Liver (tissue), 8 donors: ENCODE measurements at regions not wholly inside any gene's neighbourhood (a gene's known extent, or its start where the extent isn't known, plus 50 kb on each side); places are given as distances from the start of the nearest gene placed in this dataset.

Source experiments
- DNase-seq: peaks from one replicate; pipeline ENCODE4 v3.0.0-alpha.2; 2017; ENCODE audit warnings: low spot score
- H3K27ac ChIP-seq, 2 donors: one replicate each; pipeline ENCODE4 v1.7.0; 2013; ENCODE audit warnings: inconsistent platforms in 2 of 2, low read length in 2 of 2, control low read depth in 1 of 2, low read depth in 1 of 2, mild to moderate bottlenecking in 1 of 2
- H3K27me3 ChIP-seq, 4 donors: one replicate each; pipeline versions ENCODE4 v1.6.1 to v1.7.0; 2013; ENCODE audit warnings: low read length in 3 of 4, inconsistent platforms in 1 of 4, mild to moderate bottlenecking in 1 of 4, moderate library complexity in 1 of 4; ENCODE audit not compliant: control insufficient read depth in 4 of 4, insufficient read depth in 4 of 4
- H3K36me3 ChIP-seq, 4 donors: one replicate each; pipeline versions ENCODE4 v1.6.1 to v1.7.0; 2013; ENCODE audit warnings: low read length in 3 of 4, mild to moderate bottlenecking in 3 of 4, low read depth in 1 of 4, moderate library complexity in 1 of 4; ENCODE audit not compliant: control insufficient read depth in 4 of 4, insufficient read depth in 3 of 4
- H3K4me1 ChIP-seq, 4 donors: one replicate each; pipeline versions ENCODE4 v1.6.1 to v1.7.0; 2013; ENCODE audit warnings: low read length in 3 of 4, mild to moderate bottlenecking in 3 of 4, moderate library complexity in 1 of 4; ENCODE audit not compliant: control insufficient read depth in 4 of 4, insufficient read depth in 4 of 4
- H3K4me3 ChIP-seq, 3 donors: one replicate each; pipeline versions ENCODE4 v1.6.1 to v1.7.0; 2013; ENCODE audit warnings: low read length in 3 of 3, control low read depth in 1 of 3, low read depth in 1 of 3, mild to moderate bottlenecking in 1 of 3
- H3K9ac ChIP-seq, 2 donors: one replicate each; pipeline ENCODE4 v1.7.0; 2013; ENCODE audit warnings: low read length in 2 of 2, mild to moderate bottlenecking in 2 of 2, moderate library complexity in 2 of 2, control low read depth in 1 of 2, low read depth in 1 of 2
- H3K9me3 ChIP-seq, 4 donors: one replicate each; pipeline versions ENCODE4 v1.6.1 to v1.7.0; 2013; ENCODE audit warnings: low read length in 3 of 4; ENCODE audit not compliant: control insufficient read depth in 4 of 4
- ATF3 ChIP-seq: IDR thresholded peaks from 2 replicates; pipeline ENCODE4 v1.6.1; 2016; ENCODE audit warnings: antibody characterized with exemption
- EGR1 ChIP-seq, 2 donors: IDR thresholded peaks; 2 replicates each; pipeline ENCODE4 v1.6.1; 2016 to 2018; ENCODE audit warnings: antibody characterized with exemption in 2 of 2, low read depth in 2 of 2
- FOXA1 ChIP-seq: IDR thresholded peaks from 2 replicates; pipeline ENCODE4 v1.6.1; 2016; ENCODE audit warnings: antibody characterized with exemption
- FOXA2 ChIP-seq: IDR thresholded peaks from 2 replicates; pipeline ENCODE4 v1.6.1; 2016; ENCODE audit warnings: antibody characterized with exemption
- GABPA ChIP-seq, 2 donors: IDR thresholded peaks in 1 of 2; conservative IDR thresholded peaks in 1 of 2; 2 replicates each; pipeline ENCODE4 v1.6.1; 2016; ENCODE audit warnings: antibody characterized with exemption in 2 of 2, mild to moderate bottlenecking in 1 of 2, moderate library complexity in 1 of 2
- HNF4A ChIP-seq, 2 donors: conservative IDR thresholded peaks; 2 replicates each; pipeline ENCODE4 v1.6.1; 2016; ENCODE audit warnings: antibody characterized with exemption in 2 of 2, mild to moderate bottlenecking in 2 of 2
- HNF4G ChIP-seq: IDR thresholded peaks from 2 replicates; pipeline ENCODE4 v1.6.1; 2016; ENCODE audit warnings: antibody characterized with exemption
- JUND ChIP-seq, 2 donors: IDR thresholded peaks; 2 replicates each; pipeline ENCODE4 v1.6.1; 2016; ENCODE audit warnings: antibody characterized with exemption in 2 of 2
- MAX ChIP-seq: IDR thresholded peaks from 2 replicates; pipeline ENCODE4 v1.6.1; 2016; ENCODE audit warnings: antibody characterized with exemption
- NR2F2 ChIP-seq: IDR thresholded peaks from 2 replicates; pipeline ENCODE4 v1.6.1; 2016; ENCODE audit warnings: antibody characterized with exemption
- RAD21 ChIP-seq, 2 donors: IDR thresholded peaks; 2 replicates each; pipeline ENCODE4 v1.6.1; 2016; ENCODE audit warnings: antibody characterized with exemption in 2 of 2, mild to moderate bottlenecking in 2 of 2
- REST ChIP-seq: IDR thresholded peaks from 2 replicates; pipeline ENCODE4 v1.6.1; 2016; ENCODE audit warnings: antibody characterized with exemption, mild to moderate bottlenecking
- RXRA ChIP-seq, 2 donors: IDR thresholded peaks; 2 replicates each; pipeline ENCODE4 v1.6.1; 2017 to 2018; ENCODE audit warnings: antibody characterized with exemption in 2 of 2, mild to moderate bottlenecking in 1 of 2
- SP1 ChIP-seq: IDR thresholded peaks from 2 replicates; pipeline ENCODE4 v1.6.1; 2018; ENCODE audit warnings: antibody characterized with exemption, mild to moderate bottlenecking
- TAF1 ChIP-seq: conservative IDR thresholded peaks from 2 replicates; pipeline ENCODE4 v1.6.1; 2016; ENCODE audit warnings: antibody characterized with exemption, mild to moderate bottlenecking
- YY1 ChIP-seq: IDR thresholded peaks from 2 replicates; pipeline ENCODE4 v1.6.1; 2016; ENCODE audit warnings: antibody characterized with exemption, mild to moderate bottlenecking
- ZBTB33 ChIP-seq: IDR thresholded peaks from 2 replicates; pipeline ENCODE4 v1.6.1; 2016; ENCODE audit warnings: antibody characterized with exemption
- WGBS: extraction: QIAGEN DNeasy Blood & Tissue Kit; methylation state at CpG from one replicate; pipeline ENCODE4 v1.1.7; 2013; 5-methylcytosine and 5-hydroxymethylcytosine counted together
- TF ChIP-seq, protein P1 (sequence below): fragments of 150-350 bp; IDR thresholded peaks from 2 replicates; pipeline ENCODE4 v1.5.1; 2017; ENCODE audit warnings: improper control_type of control experiment, low read depth, low read length; ENCODE audit not compliant: missing input control
- donor health status: healthy.
- donor health status: healthy.
- donor health status: healthy.
- donor health status: healthy.
- donor health status: healthy.

GRCh38 chr19:31100206-31100590 is 249.0 kb downstream of the TSHZ3 start (continued):
- no peak for TF ChIP-seq MAX

- H3K9me3 ChIP-seq = no peaks in the 10 kb centered on the region
- H3K4me1 ChIP-seq = no peaks in the 10 kb centered on the region
- H3K9ac ChIP-seq = no peak overlapping the region
- WGBS = 56% methylated on average over 4 of the region's 4 CpGs
- H3K4me3 ChIP-seq = no peak overlapping the region
- H3K27me3 ChIP-seq = peaks cover 0 to 5% (median 2%) of the 10 kb centered on the region in 4 donors
- no peaks in the 10 kb centered on the region for H3K36me3 ChIP-seq
- no peak overlapping the region for H3K27ac ChIP-seq
- TF ChIP-seq NR2F2 (no peak), FOXA2 (no peak)
- no peak for DNase-seq
Observed at GRCh38 chr19:31099515-31100205, 249.6 kb downstream of the TSHZ3 start.

DNA sequence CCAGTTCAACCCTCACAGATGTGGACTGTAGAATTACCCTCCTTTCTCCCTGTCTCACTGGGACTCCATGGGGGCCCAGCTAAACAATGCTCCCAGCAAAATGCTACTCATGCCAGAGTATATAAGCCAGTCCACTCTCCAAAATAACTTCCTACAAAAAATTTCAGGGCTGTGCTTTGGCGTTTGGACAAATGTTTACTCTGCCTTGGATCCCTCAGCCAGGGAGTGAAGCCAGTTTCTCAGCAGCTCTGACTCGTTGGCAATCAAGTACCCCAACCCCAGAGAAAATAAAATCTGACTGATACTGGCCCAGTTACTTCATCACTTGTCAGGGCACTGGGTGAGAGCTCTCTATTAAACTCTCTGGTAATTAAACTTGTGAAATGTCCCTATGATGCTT is 250.4 kb downstream of the TSHZ3 start:
- no peaks in the 10 kb centered on the region for H3K4me1 ChIP-seq
- H3K27me3 ChIP-seq = peaks cover 0 to 5% (median 2%) of the 10 kb centered on the region in 4 donors
- no peaks in the 10 kb centered on the region for H3K36me3 ChIP-seq
- H3K4me3 ChIP-seq = no peak overlapping the region
- TF ChIP-seq TAF1 (no peak), YY1 (no peak), RAD21 (IDR thresholded peaks at IDR 0.05) (no peak), RXRA (IDR thresholded peaks at IDR 0.05) (no peak), HNF4G (no peak), ATF3 (no peak), NR2F2 (no peak), SP1 (no peak), FOXA1 (no peak), JUND (IDR thresholded peaks at IDR 0.05) (no peak), FOXA2 (no peak), REST (no peak), MAX (no peak), EGR1 (IDR thresholded peaks at IDR 0.05; ENCODE audit: low read depth in 2 of 2) (no peak), ZBTB33 (no peak), GABPA (IDR thresholded peaks at IDR 0.05 in 1 of 2, conservative IDR thresholded peaks at IDR 0.05 in 1 of 2) (no peak), HNF4A (conservative IDR thresholded peaks at IDR 0.05) (no peak)
- TF ChIP-seq, protein P1, sequence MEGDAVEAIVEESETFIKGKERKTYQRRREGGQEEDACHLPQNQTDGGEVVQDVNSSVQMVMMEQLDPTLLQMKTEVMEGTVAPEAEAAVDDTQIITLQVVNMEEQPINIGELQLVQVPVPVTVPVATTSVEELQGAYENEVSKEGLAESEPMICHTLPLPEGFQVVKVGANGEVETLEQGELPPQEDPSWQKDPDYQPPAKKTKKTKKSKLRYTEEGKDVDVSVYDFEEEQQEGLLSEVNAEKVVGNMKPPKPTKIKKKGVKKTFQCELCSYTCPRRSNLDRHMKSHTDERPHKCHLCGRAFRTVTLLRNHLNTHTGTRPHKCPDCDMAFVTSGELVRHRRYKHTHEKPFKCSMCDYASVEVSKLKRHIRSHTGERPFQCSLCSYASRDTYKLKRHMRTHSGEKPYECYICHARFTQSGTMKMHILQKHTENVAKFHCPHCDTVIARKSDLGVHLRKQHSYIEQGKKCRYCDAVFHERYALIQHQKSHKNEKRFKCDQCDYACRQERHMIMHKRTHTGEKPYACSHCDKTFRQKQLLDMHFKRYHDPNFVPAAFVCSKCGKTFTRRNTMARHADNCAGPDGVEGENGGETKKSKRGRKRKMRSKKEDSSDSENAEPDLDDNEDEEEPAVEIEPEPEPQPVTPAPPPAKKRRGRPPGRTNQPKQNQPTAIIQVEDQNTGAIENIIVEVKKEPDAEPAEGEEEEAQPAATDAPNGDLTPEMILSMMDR = no peak
- DNase-seq = no peak
- 29% methylated on average over 2 of the region's 2 CpGs for WGBS
- no peak overlapping the region for H3K9ac ChIP-seq
- H3K27ac ChIP-seq = no peak overlapping the region
- no peaks in the 10 kb centered on the region for H3K9me3 ChIP-seq
